Neural progenitor cell (in vitro differentiated cells): ENCODE measurements at regions not wholly inside any gene's neighbourhood (a gene's known extent, or its start where the extent isn't known, plus 50 kb on each side); places are given as distances from the start of the nearest gene placed in this dataset.

ENCODE experiments used
- DNase-seq: peaks from one replicate; pipeline ENCODE4 v3.0.0-alpha.2; 2016; ENCODE audit warnings: low spot score
- H2AFZ ChIP-seq: fragments of 200-600 bp; sonication (generic); replicated peaks from 2 replicates; pipeline ENCODE4 v1.6.1; 2016; ENCODE audit warnings: antibody characterized with exemption
- H3F3A ChIP-seq: fragments of 200-600 bp; sonication (generic); 2 replicates; pipeline ENCODE4 v1.6.1; 2016; ENCODE audit warnings: antibody characterized with exemption, low read depth
- H3K27ac ChIP-seq: fragments of 200-600 bp; sonication (generic); 2 replicates; pipeline ENCODE4 v1.5.1; 2016; ENCODE audit warnings: mild to moderate bottlenecking
- H3K27me3 ChIP-seq: fragments of 200-600 bp; sonication (generic); 2 replicates; pipeline ENCODE4 v1.6.1; 2016; ENCODE audit warnings: mild to moderate bottlenecking, moderate library complexity
- H3K36me3 ChIP-seq: fragments of 200-600 bp; sonication (generic); 2 replicates; pipeline ENCODE4 v1.5.1; 2016
- H3K4me1 ChIP-seq: fragments of 200-600 bp; sonication (generic); 2 replicates; pipeline ENCODE4 v1.6.1; 2016; ENCODE audit warnings: mixed run types
- H3K4me2 ChIP-seq: fragments of 200-600 bp; sonication (generic); 2 replicates; pipeline ENCODE4 v1.6.1; 2016
- H3K4me3 ChIP-seq: fragments of 200-600 bp; sonication (generic); 2 replicates; pipeline ENCODE4 v1.5.1; 2016
- H3K79me2 ChIP-seq: fragments of 200-600 bp; sonication (generic); 2 replicates; pipeline ENCODE4 v1.6.1; 2016; ENCODE audit warnings: low read depth
- H3K9ac ChIP-seq: fragments of 200-600 bp; sonication (generic); 2 replicates; pipeline ENCODE4 v1.6.1; 2016
- H3K9me3 ChIP-seq: fragments of 200-600 bp; sonication (generic); 2 replicates; pipeline ENCODE4 v1.5.1; 2016; ENCODE audit warnings: low read depth
- H4K20me1 ChIP-seq: fragments of 200-600 bp; sonication (generic); 2 replicates; pipeline ENCODE4 v1.6.1; 2016; ENCODE audit warnings: low read depth
- H3K27ac Mint-ChIP-seq: 3 replicates; pipeline ENCODE4 v1.8.0; 2021; ENCODE audit warnings: mixed read lengths
- H3K27me3 Mint-ChIP-seq: 2 replicates; pipeline ENCODE4 v1.8.0; 2022; ENCODE audit warnings: low read depth, mild to moderate bottlenecking, inconsistent platforms, moderate library complexity, mixed read lengths; ENCODE audit not compliant: insufficient read depth
- H3K36me3 Mint-ChIP-seq: 3 replicates; pipeline ENCODE4 v1.8.0; 2021; ENCODE audit warnings: mixed read lengths
- H3K4me1 Mint-ChIP-seq: 3 replicates; pipeline ENCODE4 v1.8.0; 2021; ENCODE audit warnings: mixed read lengths
- H3K4me3 Mint-ChIP-seq: 3 replicates; pipeline ENCODE4 v1.8.0; 2021; ENCODE audit warnings: mild to moderate bottlenecking, moderate library complexity, mixed read lengths
- H3K9me3 Mint-ChIP-seq: 3 replicates; pipeline ENCODE4 v1.8.0; 2020; ENCODE audit warnings: mixed read lengths
- CTCF ChIP-seq: fragments of 200-600 bp; sonication (generic); IDR thresholded peaks from 2 replicates; pipeline ENCODE4 v1.5.1; 2017; ENCODE audit warnings: antibody characterized with exemption, mild to moderate bottlenecking
- EZH2 ChIP-seq: fragments of 200-600 bp; sonication (generic); IDR thresholded peaks from 2 replicates; pipeline ENCODE4 v1.6.1; 2017; ENCODE audit warnings: antibody characterized with exemption, mild to moderate bottlenecking, moderate library complexity
- EZH2phosphoT487 ChIP-seq: fragments of 200-600 bp; sonication (generic); IDR thresholded peaks from 2 replicates; pipeline ENCODE4 v1.6.1; 2017; ENCODE audit warnings: antibody characterized with exemption

- H3K27ac Mint-ChIP-seq, result no peak overlapping the region
- TF ChIP-seq EZH2phosphoT487 (no peak), EZH2 (no peak)
These were observed 229.8 kb upstream of the TARS1 start for GRCh38 chr5:33210978-33211377.

DNA sequence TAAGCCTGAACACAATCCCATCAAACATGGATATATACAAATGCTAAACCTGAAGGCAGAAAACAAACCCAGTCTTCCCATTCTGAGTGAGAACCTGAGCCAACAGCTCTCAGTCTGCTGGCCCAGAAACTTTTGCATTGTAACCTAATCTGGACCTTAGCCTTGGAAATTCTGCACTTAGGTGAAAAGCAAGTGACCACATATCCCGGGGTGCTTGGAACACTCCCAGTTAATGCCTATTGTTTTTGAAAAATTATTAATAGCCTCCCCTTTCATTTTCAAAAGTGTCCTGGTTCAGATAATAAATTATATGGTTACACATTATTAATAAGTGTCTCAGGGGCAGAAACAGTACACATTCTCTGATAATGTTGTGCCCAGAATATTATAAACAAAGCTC, 228.3 kb upstream of the TARS1 start:
- H3K4me3 ChIP-seq, result no peak overlapping the region
- H3K9me3 ChIP-seq, result no peaks in the 10 kb centered on the region
- no peak for TF ChIP-seq EZH2
- TF ChIP-seq EZH2phosphoT487, result no peak
- TF ChIP-seq CTCF, result no peak
- Mint-ChIP-seq H3K27ac (no peak overlapping the region), H3K9me3 (no peaks in the 10 kb centered on the region), H3K4me1 (no peaks in the 10 kb centered on the region), H3K4me3 (no peak overlapping the region), H3K27me3 (no peaks in the 10 kb centered on the region), H3K36me3 (no peaks in the 10 kb centered on the region)
- H4K20me1 ChIP-seq, result no peaks in the 10 kb centered on the region
- H3F3A ChIP-seq, result no peaks in the 10 kb centered on the region
- no peaks in the 10 kb centered on the region for H3K4me1 ChIP-seq
- H2AFZ ChIP-seq, result no peak overlapping the region
- no peak overlapping the region for H3K4me2 ChIP-seq
- H3K9ac ChIP-seq, result no peak overlapping the region
- DNase-seq, result no peak
- no peaks in the 10 kb centered on the region for H3K36me3 ChIP-seq
- H3K79me2 ChIP-seq, result no peaks in the 10 kb centered on the region
- H3K27ac ChIP-seq, result no peak overlapping the region
- H3K27me3 ChIP-seq, result no peaks in the 10 kb centered on the region

More at GRCh38 chr5:33210978-33211377, 229.8 kb upstream of the TARS1 start:
- H2AFZ ChIP-seq, result no peak overlapping the region
- H3K4me2 ChIP-seq, result no peak overlapping the region
- no peaks in the 10 kb centered on the region for H3K79me2 ChIP-seq
- no peak overlapping the region for H3K27ac ChIP-seq
- no peak overlapping the region for H3K9ac ChIP-seq
- H3K36me3 ChIP-seq, result no peaks in the 10 kb centered on the region
- no peak for DNase-seq
- H3K4me3 Mint-ChIP-seq, result no peak overlapping the region
- H4K20me1 ChIP-seq, result no peaks in the 10 kb centered on the region
- H3K4me1 ChIP-seq, result no peaks in the 10 kb centered on the region
- no peaks in the 10 kb centered on the region for H3F3A ChIP-seq
- no peaks in the 10 kb centered on the region for H3K9me3 ChIP-seq
- no peaks in the 10 kb centered on the region for H3K4me1 Mint-ChIP-seq
- H3K27me3 Mint-ChIP-seq, result no peaks in the 10 kb centered on the region
- no peaks in the 10 kb centered on the region for H3K36me3 Mint-ChIP-seq
- H3K9me3 Mint-ChIP-seq, result no peaks in the 10 kb centered on the region
- H3K4me3 ChIP-seq, result no peak overlapping the region
- no peaks in the 10 kb centered on the region for H3K27me3 ChIP-seq

DNA sequence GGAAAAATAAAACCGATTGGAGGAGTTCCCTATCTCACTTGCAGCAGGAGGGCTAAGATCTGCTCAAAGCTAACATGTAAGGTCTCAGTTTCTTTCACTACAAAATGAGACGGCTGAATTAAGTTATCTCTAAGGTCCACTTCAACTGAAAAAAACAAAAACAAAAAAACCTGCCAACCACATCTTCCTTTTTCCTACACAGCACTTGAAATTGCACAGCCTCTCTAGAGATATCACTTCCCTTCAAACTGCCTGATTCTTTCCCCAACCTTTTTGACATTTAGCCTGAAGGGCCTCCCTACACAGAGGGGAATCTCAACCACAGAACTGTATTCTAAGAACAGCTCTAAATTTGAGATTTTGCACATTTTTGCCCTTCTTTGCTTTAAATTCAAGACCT, 227.9 kb upstream of the TARS1 start:
- Mint-ChIP-seq H3K4me1 (no peaks in the 10 kb centered on the region), H3K27ac (no peak overlapping the region), H3K9me3 (no peaks in the 10 kb centered on the region), H3K4me3 (no peak overlapping the region), H3K27me3 (no peaks in the 10 kb centered on the region), H3K36me3 (no peaks in the 10 kb centered on the region)
- Histone ChIP-seq H3K9ac (no peak overlapping the region), H3K4me2 (no peak overlapping the region), H3K4me1 (no peaks in the 10 kb centered on the region), H3K4me3 (no peak overlapping the region), H3K79me2 (no peaks in the 10 kb centered on the region), H3K27me3 (no peaks in the 10 kb centered on the region), H3F3A (no peaks in the 10 kb centered on the region), H2AFZ (no peak overlapping the region), H3K36me3 (no peaks in the 10 kb centered on the region), H4K20me1 (no peaks in the 10 kb centered on the region), H3K9me3 (no peaks in the 10 kb centered on the region), H3K27ac (no peak overlapping the region)
- TF ChIP-seq EZH2, result no peak
- no peak for TF ChIP-seq CTCF
- no peak for TF ChIP-seq EZH2phosphoT487
- DNase-seq, result no peak

DNA sequence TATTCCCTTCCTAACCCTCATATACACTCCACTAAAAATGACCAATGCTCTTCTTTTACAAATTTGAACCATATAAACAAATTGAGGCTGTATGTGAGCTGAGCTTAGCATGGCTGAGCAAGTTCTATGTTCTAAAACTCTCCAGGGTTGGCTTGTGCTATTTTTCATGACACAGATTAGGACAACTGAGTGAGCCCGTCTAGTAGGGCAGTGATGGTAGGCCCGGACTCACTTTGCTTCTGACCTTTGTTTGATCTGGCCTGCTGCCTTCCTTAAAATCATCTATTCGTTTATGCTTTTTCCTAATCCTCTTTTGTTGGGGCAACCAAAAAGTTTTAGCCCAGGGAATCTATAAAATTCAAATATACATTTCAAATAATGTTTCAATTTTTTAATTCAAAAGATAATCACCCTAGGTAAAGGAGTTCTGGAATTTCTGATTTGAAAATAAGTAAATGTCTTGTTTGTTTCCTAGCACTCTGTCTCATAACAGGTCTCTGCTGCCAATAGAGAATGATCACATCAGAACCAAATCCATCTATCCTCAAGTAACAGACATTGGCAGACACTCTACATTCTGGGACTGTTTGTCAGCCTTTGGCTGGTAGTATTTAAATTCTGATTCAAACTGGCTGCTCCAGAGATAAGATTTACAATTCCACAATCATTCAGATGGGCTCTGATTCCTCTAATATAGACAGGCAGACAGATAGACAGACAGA, 217.0 kb upstream of the TARS1 start:
- no peaks in the 10 kb centered on the region for H3K27me3 ChIP-seq
- H4K20me1 ChIP-seq, result no peaks in the 10 kb centered on the region
- peaks cover 18% of the 10 kb centered on the region for H3K4me1 ChIP-seq
- Mint-ChIP-seq H3K27ac (no peak overlapping the region), H3K36me3 (no peaks in the 10 kb centered on the region), H3K4me1 (no peaks in the 10 kb centered on the region), H3K27me3 (peaks cover 5% of the 10 kb centered on the region), H3K9me3 (no peaks in the 10 kb centered on the region), H3K4me3 (no peak overlapping the region)
- H3K9ac ChIP-seq, result no peak overlapping the region
- H3K79me2 ChIP-seq, result no peaks in the 10 kb centered on the region
- no peaks in the 10 kb centered on the region for H3K36me3 ChIP-seq
- peaks cover 17% of the 10 kb centered on the region for H3F3A ChIP-seq
- TF ChIP-seq CTCF, result no peak
- no peak overlapping the region for H3K4me3 ChIP-seq
- H3K4me2 ChIP-seq, result no peak overlapping the region
- H2AFZ ChIP-seq, result no peak overlapping the region
- no peak for DNase-seq
- no peak overlapping the region for H3K27ac ChIP-seq
- no peaks in the 10 kb centered on the region for H3K9me3 ChIP-seq
